GM12878 (cell line): ENCODE measurements at regions not wholly inside any gene's neighbourhood (a gene's known extent, or its start where the extent isn't known, plus 50 kb on each side); places are given as distances from the start of the nearest gene placed in this dataset.

Experiments used
- EGR1 ChIP-seq, 2 experiments: IDR thresholded peaks; 1 replicate in 1 of 2; 2 replicates in 1 of 2; pipeline ENCODE4 v1.6.1; 2011 to 2012; ENCODE audit warnings: low read depth in 2 of 2, low read length in 2 of 2, borderline replicate concordance in 1 of 2, mild to moderate bottlenecking in 1 of 2, moderate library complexity in 1 of 2
- EZH2 ChIP-seq: IDR thresholded peaks from 2 replicates; pipeline ENCODE4 v1.6.1; 2012; ENCODE audit warnings: low read depth, mild to moderate bottlenecking, control low read depth, inconsistent platforms, low read length, borderline replicate concordance; ENCODE audit not compliant: control insufficient read depth
- FOS ChIP-seq: IDR thresholded peaks from 3 replicates; pipeline ENCODE4 v1.6.1; 2011; ENCODE audit warnings: borderline replicate concordance; ENCODE audit not compliant: insufficient read length; ENCODE audit errors: extremely low read depth
- IKZF1 ChIP-seq: fragments of 450-650 bp; conservative IDR thresholded peaks from 2 replicates; pipeline ENCODE4 v1.6.1; 2017; ENCODE audit warnings: antibody characterized with exemption, mild to moderate bottlenecking
- NFYB ChIP-seq: IDR thresholded peaks from 2 replicates; pipeline ENCODE4 v1.6.1; 2011; ENCODE audit warnings: low read depth, mild to moderate bottlenecking, low read length, improper control_type of control experiment, moderate library complexity; ENCODE audit not compliant: insufficient read depth
- NR2C2 ChIP-seq: IDR thresholded peaks from 2 replicates; pipeline ENCODE4 v1.6.1; 2011; ENCODE audit warnings: borderline replicate concordance, low read depth; ENCODE audit not compliant: control insufficient read depth, insufficient read length
- RAD21 ChIP-seq: IDR thresholded peaks from 2 replicates; pipeline ENCODE4 v1.6.1; 2011; ENCODE audit warnings: mild to moderate bottlenecking, low read depth, low read length, moderate library complexity; ENCODE audit not compliant: insufficient read depth
- RB1 ChIP-seq: fragments of 450-650 bp; formaldehyde crosslinking; IDR thresholded peaks from 2 replicates; pipeline ENCODE4 v1.6.1; 2017; ENCODE audit warnings: mild to moderate bottlenecking, borderline replicate concordance
- SMARCA5 ChIP-seq: fragments of 450-650 bp; IDR thresholded peaks from 2 replicates; pipeline ENCODE4 v1.6.1; 2017; ENCODE audit warnings: mild to moderate bottlenecking
- YY1 ChIP-seq: IDR thresholded peaks from 2 replicates; pipeline ENCODE4 v1.6.1; 2011; ENCODE audit warnings: low read depth, mild to moderate bottlenecking, low read length
- ZZZ3 ChIP-seq: IDR thresholded peaks from 2 replicates; pipeline ENCODE4 v1.6.1; 2011; ENCODE audit warnings: low read depth; ENCODE audit not compliant: control insufficient read depth, insufficient read length
- TF ChIP-seq, protein P1 (sequence below), 3 experiments: IDR thresholded peaks in 2 of 3; conservative IDR thresholded peaks in 1 of 3; 2 replicates each; pipeline ENCODE4 v1.5.1; 2011; ENCODE audit warnings: low read depth in 3 of 3, low read length in 3 of 3, mild to moderate bottlenecking in 3 of 3, control low read depth in 2 of 3, moderate library complexity in 2 of 3, inconsistent platforms in 1 of 3, mixed read lengths in 1 of 3; ENCODE audit not compliant: control insufficient read depth in 2 of 3, insufficient read depth in 1 of 3; ENCODE audit errors: extremely low read depth in 1 of 3
- TF ChIP-seq, protein P2 (sequence below): IDR thresholded peaks from 2 replicates; pipeline ENCODE4 v1.6.1; 2012; ENCODE audit warnings: mild to moderate bottlenecking, low read depth, low read length
- TF ChIP-seq, protein P3 (sequence below): fragments of 450-650 bp; IDR thresholded peaks from 2 replicates; pipeline ENCODE4 v1.6.1; 2016; ENCODE audit warnings: mild to moderate bottlenecking, moderate library complexity, borderline replicate concordance

DNA sequence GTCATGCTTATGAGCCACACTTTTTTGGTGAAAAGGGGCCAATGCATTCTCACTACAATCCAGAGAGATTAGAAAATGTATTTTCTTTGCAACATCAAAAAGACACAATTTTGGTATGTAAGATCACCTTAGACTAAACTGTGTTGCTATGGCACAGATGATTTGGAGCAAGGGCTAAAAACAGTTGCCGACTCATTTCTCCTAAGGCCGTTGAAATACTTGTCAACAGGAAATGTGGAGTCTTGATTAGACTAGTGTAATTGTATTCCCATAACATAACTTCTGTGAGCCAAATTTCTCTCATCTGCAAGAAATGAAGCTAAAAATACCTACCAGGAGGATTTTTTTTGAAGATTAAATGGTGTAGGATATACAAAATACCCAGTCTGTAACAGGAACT is 2547.7 kb downstream of the ARAP2 start:
- TF ChIP-seq, protein P1, sequence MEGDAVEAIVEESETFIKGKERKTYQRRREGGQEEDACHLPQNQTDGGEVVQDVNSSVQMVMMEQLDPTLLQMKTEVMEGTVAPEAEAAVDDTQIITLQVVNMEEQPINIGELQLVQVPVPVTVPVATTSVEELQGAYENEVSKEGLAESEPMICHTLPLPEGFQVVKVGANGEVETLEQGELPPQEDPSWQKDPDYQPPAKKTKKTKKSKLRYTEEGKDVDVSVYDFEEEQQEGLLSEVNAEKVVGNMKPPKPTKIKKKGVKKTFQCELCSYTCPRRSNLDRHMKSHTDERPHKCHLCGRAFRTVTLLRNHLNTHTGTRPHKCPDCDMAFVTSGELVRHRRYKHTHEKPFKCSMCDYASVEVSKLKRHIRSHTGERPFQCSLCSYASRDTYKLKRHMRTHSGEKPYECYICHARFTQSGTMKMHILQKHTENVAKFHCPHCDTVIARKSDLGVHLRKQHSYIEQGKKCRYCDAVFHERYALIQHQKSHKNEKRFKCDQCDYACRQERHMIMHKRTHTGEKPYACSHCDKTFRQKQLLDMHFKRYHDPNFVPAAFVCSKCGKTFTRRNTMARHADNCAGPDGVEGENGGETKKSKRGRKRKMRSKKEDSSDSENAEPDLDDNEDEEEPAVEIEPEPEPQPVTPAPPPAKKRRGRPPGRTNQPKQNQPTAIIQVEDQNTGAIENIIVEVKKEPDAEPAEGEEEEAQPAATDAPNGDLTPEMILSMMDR (IDR thresholded peaks at IDR 0.05 in 2 of 3, conservative IDR thresholded peaks at IDR 0.05 in 1 of 3; ENCODE audit: control insufficient read depth in 2 of 3, extremely low read depth in 1 of 3, insufficient read depth in 1 of 3, low read depth in 3 of 3, low read length in 3 of 3) = no peak
- TF ChIP-seq NR2C2 (no peak), IKZF1 (no peak), FOS (no peak), SMARCA5 (no peak), EGR1 (IDR thresholded peaks at IDR 0.05; ENCODE audit: borderline replicate concordance in 1 of 2, low read depth in 2 of 2, low read length in 2 of 2) (no peak), RB1 (no peak), YY1 (no peak), RAD21 (no peak), NFYB (no peak), EZH2 (no peak), ZZZ3 (no peak)
- TF ChIP-seq, protein P2, sequence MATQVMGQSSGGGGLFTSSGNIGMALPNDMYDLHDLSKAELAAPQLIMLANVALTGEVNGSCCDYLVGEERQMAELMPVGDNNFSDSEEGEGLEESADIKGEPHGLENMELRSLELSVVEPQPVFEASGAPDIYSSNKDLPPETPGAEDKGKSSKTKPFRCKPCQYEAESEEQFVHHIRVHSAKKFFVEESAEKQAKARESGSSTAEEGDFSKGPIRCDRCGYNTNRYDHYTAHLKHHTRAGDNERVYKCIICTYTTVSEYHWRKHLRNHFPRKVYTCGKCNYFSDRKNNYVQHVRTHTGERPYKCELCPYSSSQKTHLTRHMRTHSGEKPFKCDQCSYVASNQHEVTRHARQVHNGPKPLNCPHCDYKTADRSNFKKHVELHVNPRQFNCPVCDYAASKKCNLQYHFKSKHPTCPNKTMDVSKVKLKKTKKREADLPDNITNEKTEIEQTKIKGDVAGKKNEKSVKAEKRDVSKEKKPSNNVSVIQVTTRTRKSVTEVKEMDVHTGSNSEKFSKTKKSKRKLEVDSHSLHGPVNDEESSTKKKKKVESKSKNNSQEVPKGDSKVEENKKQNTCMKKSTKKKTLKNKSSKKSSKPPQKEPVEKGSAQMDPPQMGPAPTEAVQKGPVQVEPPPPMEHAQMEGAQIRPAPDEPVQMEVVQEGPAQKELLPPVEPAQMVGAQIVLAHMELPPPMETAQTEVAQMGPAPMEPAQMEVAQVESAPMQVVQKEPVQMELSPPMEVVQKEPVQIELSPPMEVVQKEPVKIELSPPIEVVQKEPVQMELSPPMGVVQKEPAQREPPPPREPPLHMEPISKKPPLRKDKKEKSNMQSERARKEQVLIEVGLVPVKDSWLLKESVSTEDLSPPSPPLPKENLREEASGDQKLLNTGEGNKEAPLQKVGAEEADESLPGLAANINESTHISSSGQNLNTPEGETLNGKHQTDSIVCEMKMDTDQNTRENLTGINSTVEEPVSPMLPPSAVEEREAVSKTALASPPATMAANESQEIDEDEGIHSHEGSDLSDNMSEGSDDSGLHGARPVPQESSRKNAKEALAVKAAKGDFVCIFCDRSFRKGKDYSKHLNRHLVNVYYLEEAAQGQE = no peak
- TF ChIP-seq, protein P3, sequence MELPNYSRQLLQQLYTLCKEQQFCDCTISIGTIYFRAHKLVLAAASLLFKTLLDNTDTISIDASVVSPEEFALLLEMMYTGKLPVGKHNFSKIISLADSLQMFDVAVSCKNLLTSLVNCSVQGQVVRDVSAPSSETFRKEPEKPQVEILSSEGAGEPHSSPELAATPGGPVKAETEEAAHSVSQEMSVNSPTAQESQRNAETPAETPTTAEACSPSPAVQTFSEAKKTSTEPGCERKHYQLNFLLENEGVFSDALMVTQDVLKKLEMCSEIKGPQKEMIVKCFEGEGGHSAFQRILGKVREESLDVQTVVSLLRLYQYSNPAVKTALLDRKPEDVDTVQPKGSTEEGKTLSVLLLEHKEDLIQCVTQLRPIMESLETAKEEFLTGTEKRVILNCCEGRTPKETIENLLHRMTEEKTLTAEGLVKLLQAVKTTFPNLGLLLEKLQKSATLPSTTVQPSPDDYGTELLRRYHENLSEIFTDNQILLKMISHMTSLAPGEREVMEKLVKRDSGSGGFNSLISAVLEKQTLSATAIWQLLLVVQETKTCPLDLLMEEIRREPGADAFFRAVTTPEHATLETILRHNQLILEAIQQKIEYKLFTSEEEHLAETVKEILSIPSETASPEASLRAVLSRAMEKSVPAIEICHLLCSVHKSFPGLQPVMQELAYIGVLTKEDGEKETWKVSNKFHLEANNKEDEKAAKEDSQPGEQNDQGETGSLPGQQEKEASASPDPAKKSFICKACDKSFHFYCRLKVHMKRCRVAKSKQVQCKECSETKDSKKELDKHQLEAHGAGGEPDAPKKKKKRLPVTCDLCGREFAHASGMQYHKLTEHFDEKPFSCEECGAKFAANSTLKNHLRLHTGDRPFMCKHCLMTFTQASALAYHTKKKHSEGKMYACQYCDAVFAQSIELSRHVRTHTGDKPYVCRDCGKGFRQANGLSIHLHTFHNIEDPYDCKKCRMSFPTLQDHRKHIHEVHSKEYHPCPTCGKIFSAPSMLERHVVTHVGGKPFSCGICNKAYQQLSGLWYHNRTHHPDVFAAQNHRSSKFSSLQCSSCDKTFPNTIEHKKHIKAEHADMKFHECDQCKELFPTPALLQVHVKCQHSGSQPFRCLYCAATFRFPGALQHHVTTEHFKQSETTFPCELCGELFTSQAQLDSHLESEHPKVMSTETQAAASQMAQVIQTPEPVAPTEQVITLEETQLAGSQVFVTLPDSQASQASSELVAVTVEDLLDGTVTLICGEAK = no peak
